Right lobe of liver (tissue), 6 donors: ENCODE measurements at regions not wholly inside any gene's neighbourhood (a gene's known extent, or its start where the extent isn't known, plus 50 kb on each side); places are given as distances from the start of the nearest gene placed in this dataset.
A peak's percentile ranks its signal among the peaks of the same experiment; 100 is the strongest.

ENCODE experiments used
- ATAC-seq, 4 donors: fragments of 200-7000 bp; cut with Tn5 transposase; one replicate each; pipeline ENCODE4 v1.9.1; 2020; ENCODE audit warnings: mild to moderate bottlenecking in 4 of 4, moderate library complexity in 4 of 4
- DNase-seq, 3 donors: peaks; one replicate each; pipeline ENCODE4 v3.0.0-alpha.2; 2020
- H3K27ac ChIP-seq, 3 donors: fragments of 200-600 bp; one replicate each; pipeline ENCODE4 v1.8.0; 2022
- H3K27me3 ChIP-seq, 2 donors: fragments of 200-600 bp; one replicate each; pipeline ENCODE4 v1.8.0; 2022
- H3K36me3 ChIP-seq, 4 donors: fragments of 200-600 bp; sonication (generic) in 1 of 4; one replicate each; pipeline versions ENCODE4 v1.5.1 to v1.8.0; 2017 to 2022; ENCODE audit warnings: control low read depth in 1 of 4
- H3K4me1 ChIP-seq, 4 donors: fragments of 200-600 bp; sonication (generic) in 1 of 4; one replicate each; pipeline versions ENCODE4 v1.5.1 to v1.8.0; 2017 to 2022; ENCODE audit warnings: control low read depth in 1 of 4
- H3K4me3 ChIP-seq, 3 donors: fragments of 200-600 bp; one replicate each; pipeline ENCODE4 v1.8.0; 2022
- H3K9me3 ChIP-seq, 4 donors: fragments of 200-600 bp; sonication (generic) in 1 of 4; one replicate each; pipeline versions ENCODE4 v1.5.1 to v1.8.0; 2017 to 2022; ENCODE audit warnings: control low read depth in 1 of 4
- POLR2A ChIP-seq: fragments of 450-650 bp; IDR thresholded peaks from one replicate; pipeline ENCODE4 v1.6.1; 2017; ENCODE audit warnings: antibody characterized with exemption, mild to moderate bottlenecking
- WGBS: methylation state at CpG from one replicate; pipeline ENCODE4 v1.1.6; 2018; ENCODE audit warnings: low coverage, low lambda C conversion rate; ENCODE audit not compliant: insufficient coverage; ENCODE audit errors: missing lambda C conversion rate; 5-methylcytosine and 5-hydroxymethylcytosine counted together
- intact Hi-C, 2 donors: fragments of 100-400 bp; cut with DNase I; formaldehyde crosslinking; loops; one replicate each; pipeline versions ENCODE4 v1.11.2 to v1.14.1; 2022
- TF ChIP-seq, protein P1 (sequence below), 4 donors: fragments of 200-600 bp in 3 of 4; fragments of 450-650 bp in 1 of 4; IDR thresholded peaks; one replicate each; pipeline versions ENCODE4 v1.5.1 to v1.8.0; 2016 to 2022; ENCODE audit warnings: antibody characterized with exemption in 4 of 4, mild to moderate bottlenecking in 2 of 4
- donor health status: DM: no; HTN: yes; CAD: no.
- donor health status: DM: no; HTN: no; CAD: no.
- donor health status: DM: no; HTN: no; CAD: no.
- donor health status: DM: no; HTN: yes; CAD: no.
- donor health status: DM: no; HTN: yes; CAD: no.

DNA sequence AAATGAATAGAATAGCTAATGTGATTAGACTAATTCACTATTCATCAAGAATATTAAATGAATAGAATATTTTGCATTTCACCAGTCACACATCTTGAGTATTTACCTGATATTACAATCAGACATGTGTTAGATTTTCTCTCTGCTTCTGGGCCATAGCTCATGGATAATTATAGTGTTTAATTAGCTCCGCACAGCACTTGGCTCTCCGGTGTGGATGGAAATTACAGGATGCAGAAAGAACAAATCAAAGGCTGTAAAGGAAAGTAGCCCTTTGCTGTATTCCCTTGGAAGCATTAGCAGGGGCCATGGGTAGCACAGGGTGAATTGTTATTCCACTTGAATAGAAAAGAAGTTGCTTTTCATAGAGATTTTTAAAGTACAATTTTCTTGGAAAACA is 320.3 kb upstream of the SORL1-AS1 start:
- Histone ChIP-seq H3K9me3 (no peaks in the 10 kb centered on the region), H3K4me3 (no peak overlapping the region), H3K4me1 (no peaks in the 10 kb centered on the region), H3K27ac (no peak overlapping the region), H3K36me3 (no peaks in the 10 kb centered on the region), H3K27me3 (no peaks in the 10 kb centered on the region)
- TF ChIP-seq, protein P1, sequence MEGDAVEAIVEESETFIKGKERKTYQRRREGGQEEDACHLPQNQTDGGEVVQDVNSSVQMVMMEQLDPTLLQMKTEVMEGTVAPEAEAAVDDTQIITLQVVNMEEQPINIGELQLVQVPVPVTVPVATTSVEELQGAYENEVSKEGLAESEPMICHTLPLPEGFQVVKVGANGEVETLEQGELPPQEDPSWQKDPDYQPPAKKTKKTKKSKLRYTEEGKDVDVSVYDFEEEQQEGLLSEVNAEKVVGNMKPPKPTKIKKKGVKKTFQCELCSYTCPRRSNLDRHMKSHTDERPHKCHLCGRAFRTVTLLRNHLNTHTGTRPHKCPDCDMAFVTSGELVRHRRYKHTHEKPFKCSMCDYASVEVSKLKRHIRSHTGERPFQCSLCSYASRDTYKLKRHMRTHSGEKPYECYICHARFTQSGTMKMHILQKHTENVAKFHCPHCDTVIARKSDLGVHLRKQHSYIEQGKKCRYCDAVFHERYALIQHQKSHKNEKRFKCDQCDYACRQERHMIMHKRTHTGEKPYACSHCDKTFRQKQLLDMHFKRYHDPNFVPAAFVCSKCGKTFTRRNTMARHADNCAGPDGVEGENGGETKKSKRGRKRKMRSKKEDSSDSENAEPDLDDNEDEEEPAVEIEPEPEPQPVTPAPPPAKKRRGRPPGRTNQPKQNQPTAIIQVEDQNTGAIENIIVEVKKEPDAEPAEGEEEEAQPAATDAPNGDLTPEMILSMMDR (IDR thresholded peaks at IDR 0.05): no peak
- no peak for TF ChIP-seq POLR2A
- ATAC-seq (no peak), DNase-seq (no peak)
- intact Hi-C loops: no loop called here
- 93% methylated on average over 2 of the region's 2 CpGs for WGBS

DNA sequence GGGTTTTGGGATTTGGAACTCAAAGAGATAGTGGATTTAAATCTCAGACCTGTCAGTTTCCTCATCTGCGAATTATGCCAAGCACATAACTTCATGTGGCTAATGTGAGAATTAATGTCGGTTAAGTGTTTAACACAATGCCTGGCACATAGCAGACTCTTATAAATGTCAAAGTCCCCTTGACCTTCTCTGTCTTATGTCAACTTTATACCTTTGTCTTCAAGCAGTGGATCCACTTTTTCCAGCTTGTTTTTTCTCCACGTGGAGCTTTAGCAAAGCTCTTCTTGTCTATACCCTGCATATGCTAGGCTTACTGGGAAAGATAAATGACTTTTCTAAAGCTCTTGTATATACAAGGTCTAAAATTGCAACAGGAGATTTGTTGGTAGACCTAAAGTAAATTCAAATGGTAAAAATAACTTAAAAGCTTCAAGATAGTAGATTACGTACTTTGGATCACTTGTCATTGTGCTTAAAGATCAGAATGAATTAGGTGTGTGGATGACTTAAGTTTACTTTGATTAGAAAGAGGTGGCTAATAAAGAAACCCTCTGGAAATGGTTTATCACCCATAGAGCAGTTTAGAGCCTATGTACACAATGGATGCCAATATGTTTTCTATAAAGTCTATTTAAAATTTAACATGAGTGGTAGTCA is 318.3 kb upstream of the SORL1-AS1 start:
- TF ChIP-seq, protein P1 (IDR thresholded peaks at IDR 0.05): no peak
- no peak for TF ChIP-seq POLR2A
- H3K4me3 ChIP-seq: no peak overlapping the region
- ATAC-seq: no peak
- no peaks in the 10 kb centered on the region for H3K9me3 ChIP-seq
- intact Hi-C loops: no loop called here
- H3K27ac ChIP-seq: no peak overlapping the region
- no peak for DNase-seq
- H3K4me1 ChIP-seq: no peaks in the 10 kb centered on the region
- no peaks in the 10 kb centered on the region for H3K27me3 ChIP-seq
- H3K36me3 ChIP-seq: no peaks in the 10 kb centered on the region
- WGBS: 68% methylated on average over 4 of the region's 4 CpGs

DNA sequence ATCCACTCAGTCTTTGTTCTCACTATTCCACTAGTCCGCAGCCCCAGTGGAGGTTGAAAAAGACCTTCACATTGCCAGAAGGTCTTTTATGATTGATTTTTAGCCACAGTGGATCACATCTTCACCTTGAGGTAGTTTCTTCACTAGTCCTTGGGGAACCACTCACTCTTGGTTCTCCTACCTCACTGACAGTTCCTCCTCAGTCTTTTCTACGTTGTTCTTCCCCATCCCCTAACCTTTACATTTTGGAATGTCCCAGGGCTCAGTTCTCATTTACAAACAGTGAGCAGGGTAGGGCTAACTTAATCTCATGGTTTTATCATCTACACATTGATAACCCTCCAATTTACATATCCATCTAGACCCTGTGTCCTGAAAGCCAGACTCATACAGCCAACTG is 316.4 kb upstream of the SORL1-AS1 start:
- intact Hi-C loops: no loop called here
- ATAC-seq (no peak), DNase-seq (no peak)
- 83% methylated on average over 2 of the region's 2 CpGs for WGBS
- TF ChIP-seq POLR2A: no peak
- TF ChIP-seq, protein P1 (IDR thresholded peaks at IDR 0.05): no peak
- Histone ChIP-seq H3K27ac (no peak overlapping the region), H3K4me1 (no peaks in the 10 kb centered on the region), H3K27me3 (no peaks in the 10 kb centered on the region), H3K36me3 (no peaks in the 10 kb centered on the region), H3K9me3 (no peaks in the 10 kb centered on the region), H3K4me3 (no peak overlapping the region)

DNA sequence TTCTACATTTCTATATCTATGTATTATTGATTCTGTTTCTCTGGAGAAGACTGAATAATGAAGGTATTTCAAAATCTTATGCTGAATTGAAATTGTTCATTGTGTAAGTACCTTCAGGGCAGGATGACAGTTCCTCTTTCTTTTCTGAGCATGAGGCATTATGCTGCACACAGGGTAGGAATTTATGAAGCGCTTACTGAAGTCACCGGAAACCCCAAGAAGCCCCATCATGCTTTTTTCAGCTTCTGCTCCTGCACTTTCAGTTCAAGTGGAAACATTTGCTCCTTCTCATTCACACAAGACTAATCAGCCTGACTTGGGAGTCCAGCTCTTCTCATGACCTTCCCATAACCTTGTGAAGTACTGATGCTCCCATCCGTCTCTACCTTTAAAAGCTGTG is 314.7 kb upstream of the SORL1-AS1 start:
- intact Hi-C loops: no loop called here

More for the DNA sequence above, 314.7 kb upstream of the SORL1-AS1 start:
- no peak for TF ChIP-seq POLR2A
- TF ChIP-seq, protein P1 (IDR thresholded peaks at IDR 0.05): no peak
- no peaks in the 10 kb centered on the region for H3K27me3 ChIP-seq
- no peak overlapping the region for H3K27ac ChIP-seq
- H3K4me3 ChIP-seq: no peak overlapping the region
- no peaks in the 10 kb centered on the region for H3K4me1 ChIP-seq
- ATAC-seq (peak in 3 of 4 donors; percentile 36 to 48 (median 46)), DNase-seq (no peak)
- no peaks in the 10 kb centered on the region for H3K36me3 ChIP-seq
- H3K9me3 ChIP-seq: no peaks in the 10 kb centered on the region
- WGBS: 71% methylated on average over 3 of the region's 3 CpGs
